ENCODE measurements at regions not wholly inside any gene's neighbourhood (a gene's known extent, or its start where the extent isn't known, plus 50 kb on each side); places are given as distances from the start of the nearest gene placed in this dataset.

- H3K79me2 ChIP-seq (ENCODE audit: control insufficient read depth, insufficient read depth, low read length) = no peaks in the 10 kb centered on the region
- no TSS peak for BruUV-seq (replicated peaks)
- TF ChIP-seq ZNF23 (CRISPR knock-in tag; IDR thresholded peaks at IDR 0.05) = no peak
- no peak for TF ChIP-seq CXXC5 (CRISPR knock-in tag; IDR thresholded peaks at IDR 0.05)
- no peak for TF ChIP-seq HEY1 (CRISPR knock-in tag; IDR thresholded peaks at IDR 0.05; ENCODE audit: borderline replicate concordance)
- TF ChIP-seq C11orf30 (IDR thresholded peaks at IDR 0.05; ENCODE audit: low read depth) = no peak
- no peak for TF ChIP-seq DNMT1 (IDR thresholded peaks at IDR 0.05)
- no peak for TF ChIP-seq STAG1 (CRISPR knock-in tag; IDR thresholded peaks at IDR 0.05; ENCODE audit: borderline replicate concordance)
- TF ChIP-seq NCOA1 (IDR thresholded peaks at IDR 0.05; ENCODE audit: low read depth) = no peak
- ChIA-PET CTCF (ENCODE audit: low intra/inter-chr PET ratio) (no interaction called here), POLR2A (no interaction called here)
- H3K27me3 ChIP-seq (ENCODE audit: control insufficient read depth in 2 of 2, insufficient read depth in 2 of 2, low read length in 2 of 2) = no peaks in the 10 kb centered on the region
- H3K4me1 ChIP-seq (replicated peaks in 1 of 2; ENCODE audit: control insufficient read depth in 2 of 2, insufficient read depth in 2 of 2, low read length in 2 of 2) = no peaks in the 10 kb centered on the region
- H3K4me2 ChIP-seq (ENCODE audit: insufficient read depth, low read length) = no peak overlapping the region
- H3K4me3 ChIP-seq = no peak overlapping the region
- H3K9ac ChIP-seq (ENCODE audit: insufficient read depth in 1 of 2, low read depth in 2 of 2, low read length in 2 of 2) = no peak overlapping the region
- H3K9me1 ChIP-seq (ENCODE audit: control insufficient read depth, insufficient read depth, low read length) = no peaks in the 10 kb centered on the region
- H3K36me3 ChIP-seq (ENCODE audit: control insufficient read depth, insufficient read depth, low read length) = no peaks in the 10 kb centered on the region
- FAIRE-seq (no peak), DNase-seq (ENCODE audit: extremely low read depth in 1 of 4, low spot score in 3 of 4) (no peak), ATAC-seq (no peak)
- H3K9me3 ChIP-seq (replicated peaks; ENCODE audit: control insufficient read depth, insufficient read depth, low read depth, low read length) = no peaks in the 10 kb centered on the region
- in situ Hi-C loops (cut with MboI) (no loop called here), intact Hi-C loops (cut with micrococcal nuclease) (no loop called here)
- H2AFZ ChIP-seq (ENCODE audit: low read depth, low read length) = no peak overlapping the region
- H4K20me1 ChIP-seq (replicated peaks; ENCODE audit: control insufficient read depth, insufficient read depth, low read length) = no peaks in the 10 kb centered on the region
- H3K27ac ChIP-seq (ENCODE audit: extremely low read depth, low read depth, low read length) = no peak overlapping the region
Measured at GRCh38 chr20:12557224-12557623, 451.5 kb upstream of the SPTLC3 start.

- no peak for ATAC-seq
- TF ChIP-seq NBN (IDR thresholded peaks at IDR 0.05; ENCODE audit: low read depth) = no peak
- TF ChIP-seq HDAC1 (IDR thresholded peaks at IDR 0.05) = no peak
- no peak for TF ChIP-seq RFX1 (IDR thresholded peaks at IDR 0.05)
- TF ChIP-seq MEIS2 (IDR thresholded peaks at IDR 0.05; ENCODE audit: partially characterized antibody) = no peak
- no peak for TF ChIP-seq FOXO4 (CRISPR knock-in tag; IDR thresholded peaks at IDR 0.05)
- TF ChIP-seq, protein P1, sequence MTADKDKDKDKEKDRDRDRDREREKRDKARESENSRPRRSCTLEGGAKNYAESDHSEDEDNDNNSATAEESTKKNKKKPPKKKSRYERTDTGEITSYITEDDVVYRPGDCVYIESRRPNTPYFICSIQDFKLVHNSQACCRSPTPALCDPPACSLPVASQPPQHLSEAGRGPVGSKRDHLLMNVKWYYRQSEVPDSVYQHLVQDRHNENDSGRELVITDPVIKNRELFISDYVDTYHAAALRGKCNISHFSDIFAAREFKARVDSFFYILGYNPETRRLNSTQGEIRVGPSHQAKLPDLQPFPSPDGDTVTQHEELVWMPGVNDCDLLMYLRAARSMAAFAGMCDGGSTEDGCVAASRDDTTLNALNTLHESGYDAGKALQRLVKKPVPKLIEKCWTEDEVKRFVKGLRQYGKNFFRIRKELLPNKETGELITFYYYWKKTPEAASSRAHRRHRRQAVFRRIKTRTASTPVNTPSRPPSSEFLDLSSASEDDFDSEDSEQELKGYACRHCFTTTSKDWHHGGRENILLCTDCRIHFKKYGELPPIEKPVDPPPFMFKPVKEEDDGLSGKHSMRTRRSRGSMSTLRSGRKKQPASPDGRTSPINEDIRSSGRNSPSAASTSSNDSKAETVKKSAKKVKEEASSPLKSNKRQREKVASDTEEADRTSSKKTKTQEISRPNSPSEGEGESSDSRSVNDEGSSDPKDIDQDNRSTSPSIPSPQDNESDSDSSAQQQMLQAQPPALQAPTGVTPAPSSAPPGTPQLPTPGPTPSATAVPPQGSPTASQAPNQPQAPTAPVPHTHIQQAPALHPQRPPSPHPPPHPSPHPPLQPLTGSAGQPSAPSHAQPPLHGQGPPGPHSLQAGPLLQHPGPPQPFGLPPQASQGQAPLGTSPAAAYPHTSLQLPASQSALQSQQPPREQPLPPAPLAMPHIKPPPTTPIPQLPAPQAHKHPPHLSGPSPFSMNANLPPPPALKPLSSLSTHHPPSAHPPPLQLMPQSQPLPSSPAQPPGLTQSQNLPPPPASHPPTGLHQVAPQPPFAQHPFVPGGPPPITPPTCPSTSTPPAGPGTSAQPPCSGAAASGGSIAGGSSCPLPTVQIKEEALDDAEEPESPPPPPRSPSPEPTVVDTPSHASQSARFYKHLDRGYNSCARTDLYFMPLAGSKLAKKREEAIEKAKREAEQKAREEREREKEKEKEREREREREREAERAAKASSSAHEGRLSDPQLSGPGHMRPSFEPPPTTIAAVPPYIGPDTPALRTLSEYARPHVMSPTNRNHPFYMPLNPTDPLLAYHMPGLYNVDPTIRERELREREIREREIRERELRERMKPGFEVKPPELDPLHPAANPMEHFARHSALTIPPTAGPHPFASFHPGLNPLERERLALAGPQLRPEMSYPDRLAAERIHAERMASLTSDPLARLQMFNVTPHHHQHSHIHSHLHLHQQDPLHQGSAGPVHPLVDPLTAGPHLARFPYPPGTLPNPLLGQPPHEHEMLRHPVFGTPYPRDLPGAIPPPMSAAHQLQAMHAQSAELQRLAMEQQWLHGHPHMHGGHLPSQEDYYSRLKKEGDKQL (CRISPR knock-in tag; IDR thresholded peaks at IDR 0.05; ENCODE audit: borderline replicate concordance) = no peak
Measured at GRCh38 chr20:12564979-12565378, 443.8 kb upstream of the SPTLC3 start.

More at GRCh38 chr20:12564979-12565378, 443.8 kb upstream of the SPTLC3 start:
- FAIRE-seq = no peak
- CTCF ChIA-PET (ENCODE audit: low intra/inter-chr PET ratio) = no interaction called here
- no peak overlapping the region for H2AFZ ChIP-seq (ENCODE audit: low read depth, low read length)
- no peaks in the 10 kb centered on the region for H3K36me3 ChIP-seq (ENCODE audit: control insufficient read depth, insufficient read depth, low read length)
- H3K27ac ChIP-seq (ENCODE audit: extremely low read depth, low read depth, low read length) = no peak overlapping the region
- BruUV-seq (replicated peaks) = no TSS peak
- no peak for DNase-seq (ENCODE audit: extremely low read depth in 1 of 4, low spot score in 3 of 4)
- no peaks in the 10 kb centered on the region for H3K9me3 ChIP-seq (replicated peaks; ENCODE audit: control insufficient read depth, insufficient read depth, low read depth, low read length)
- H3K27me3 ChIP-seq (ENCODE audit: control insufficient read depth in 2 of 2, insufficient read depth in 2 of 2, low read length in 2 of 2) = no peaks in the 10 kb centered on the region
- in situ Hi-C loops (cut with MboI) = no loop called here
- 0% methylated on average over 4 of the region's 4 CpGs for WGBS (ENCODE audit: insufficient coverage, low coverage, missing lambda C conversion rate)
- POLR2A ChIA-PET = no interaction called here
- H4K20me1 ChIP-seq (replicated peaks; ENCODE audit: control insufficient read depth, insufficient read depth, low read length) = no peaks in the 10 kb centered on the region
- no peaks in the 10 kb centered on the region for H3K79me2 ChIP-seq (ENCODE audit: control insufficient read depth, insufficient read depth, low read length)
- no peak overlapping the region for H3K9ac ChIP-seq (ENCODE audit: insufficient read depth in 1 of 2, low read depth in 2 of 2, low read length in 2 of 2)
- no peak overlapping the region for H3K4me3 ChIP-seq
- H3K4me1 ChIP-seq (replicated peaks in 1 of 2; ENCODE audit: control insufficient read depth in 2 of 2, insufficient read depth in 2 of 2, low read length in 2 of 2) = no peaks in the 10 kb centered on the region
- intact Hi-C loops (cut with micrococcal nuclease) = no loop called here
- no peak overlapping the region for H3K4me2 ChIP-seq (ENCODE audit: insufficient read depth, low read length)
- H3K9me1 ChIP-seq (ENCODE audit: control insufficient read depth, insufficient read depth, low read length) = no peaks in the 10 kb centered on the region
